HG02759 (cell line): ENCODE measurements at regions not wholly inside any gene's neighbourhood (a gene's known extent, or its start where the extent isn't known, plus 50 kb on each side); places are given as distances from the start of the nearest gene placed in this dataset.

Experiments used
- ATAC-seq: cut with Tn5 transposase; IDR thresholded peaks from one replicate; pipeline ENCODE4 v1.9.1; 2021; ENCODE audit warnings: mild to moderate bottlenecking, moderate library complexity; ENCODE audit not compliant: unreplicated experiment

- ATAC-seq = no peak
Measured at GRCh38 chr13:34405410-34406181, 536.5 kb upstream of the NBEA start.

- no peak for ATAC-seq
Measured at GRCh38 chr13:34408640-34409039, 533.4 kb upstream of the NBEA start.

GRCh38 chr13:34409496-34410182 is 532.4 kb upstream of the NBEA start:
- no peak for ATAC-seq

- ATAC-seq = no peak
Measured at GRCh38 chr13:34410678-34411077, 531.4 kb upstream of the NBEA start.

GRCh38 chr13:34411177-34411576 is 530.9 kb upstream of the NBEA start:
- ATAC-seq = no peak

GRCh38 chr13:34411894-34412293 is 530.2 kb upstream of the NBEA start:
- ATAC-seq = no peak

GRCh38 chr13:34412295-34412694 is 529.8 kb upstream of the NBEA start:
- ATAC-seq = no peak

GRCh38 chr13:34412817-34413375 is 529.2 kb upstream of the NBEA start:
- ATAC-seq = no peak

- ATAC-seq = no peak
Measured at GRCh38 chr13:34413538-34414210, 528.4 kb upstream of the NBEA start.

- ATAC-seq = no peak
Measured at GRCh38 chr13:34414616-34415015, 527.5 kb upstream of the NBEA start.

GRCh38 chr13:34416971-34417380 is 525.1 kb upstream of the NBEA start:
- ATAC-seq = no peak

GRCh38 chr13:34417896-34418295 is 524.2 kb upstream of the NBEA start:
- ATAC-seq = no peak

GRCh38 chr13:34419025-34419424 is 523.0 kb upstream of the NBEA start:
- no peak for ATAC-seq

- ATAC-seq = no peak
Measured at GRCh38 chr13:34419755-34420154, 522.3 kb upstream of the NBEA start.

GRCh38 chr13:34420702-34421346 is 521.2 kb upstream of the NBEA start:
- no peak for ATAC-seq

GRCh38 chr13:34421347-34421719 is 520.7 kb upstream of the NBEA start:
- ATAC-seq = no peak

- no peak for ATAC-seq
Measured at GRCh38 chr13:34421858-34422475, 520.1 kb upstream of the NBEA start.

GRCh38 chr13:34422956-34423355 is 519.1 kb upstream of the NBEA start:
- ATAC-seq = no peak

GRCh38 chr13:34425327-34425949 is 516.6 kb upstream of the NBEA start:
- ATAC-seq = no peak

GRCh38 chr13:34428911-34429310 is 513.2 kb upstream of the NBEA start:
- ATAC-seq = no peak
